Psoas muscle (tissue), 7 donors: ENCODE measurements at regions not wholly inside any gene's neighbourhood (a gene's known extent, or its start where the extent isn't known, plus 50 kb on each side); places are given as distances from the start of the nearest gene placed in this dataset.

Source experiments
- ATAC-seq, 4 donors: fragments of 200-7000 bp; cut with Tn5 transposase; one replicate each; pipeline ENCODE4 v1.9.1; 2020; ENCODE audit warnings: moderate library complexity in 3 of 4, mild to moderate bottlenecking in 2 of 4
- DNase-seq, 2 donors: peaks; one replicate each; pipeline ENCODE4 v3.0.0-alpha.2; 2020
- H3K27ac ChIP-seq: fragments of 200-600 bp; one replicate; pipeline ENCODE4 v1.8.0; 2022
- H3K27me3 ChIP-seq, 3 donors: fragments of 200-600 bp in 1 of 3; one replicate each; pipeline versions ENCODE4 v1.6.1 to v1.8.0; 2013 to 2022; ENCODE audit warnings: low read length in 2 of 3, mild to moderate bottlenecking in 2 of 3, moderate library complexity in 1 of 3; ENCODE audit not compliant: insufficient read depth in 3 of 3
- H3K36me3 ChIP-seq, 2 donors: fragments of 200-600 bp in 1 of 2; one replicate each; pipeline versions ENCODE4 v1.6.1 to v1.8.0; 2013 to 2022; ENCODE audit warnings: low read depth in 1 of 2, mild to moderate bottlenecking in 1 of 2, moderate library complexity in 1 of 2; ENCODE audit not compliant: insufficient read depth in 1 of 2
- H3K4me1 ChIP-seq: fragments of 200-600 bp; one replicate; pipeline ENCODE4 v1.8.0; 2022
- H3K4me3 ChIP-seq: fragments of 200-600 bp; one replicate; pipeline ENCODE4 v1.8.0; 2022; ENCODE audit warnings: mild to moderate bottlenecking
- H3K9me3 ChIP-seq: fragments of 200-600 bp; one replicate; pipeline ENCODE4 v1.8.0; 2022
- CTCF ChIP-seq: fragments of 200-600 bp; IDR thresholded peaks from one replicate; pipeline ENCODE4 v1.8.0; 2022; ENCODE audit warnings: antibody characterized with exemption
- WGBS, 3 donors: extraction: QIAGEN DNeasy Blood & Tissue Kit; methylation state at CpG; one replicate each; pipeline versions ENCODE4 v1.1.6 to v1.1.7; 2013; 5-methylcytosine and 5-hydroxymethylcytosine counted together
- intact Hi-C, 2 donors: fragments of 100-400 bp; cut with DNase I; formaldehyde crosslinking; loops; one replicate each; pipeline versions ENCODE4 v1.11.0 to v1.14.2; 2022
- donor health status: healthy with polysubstance abuse.
- donor health status: DM: no; HTN: no; CAD: no; lungs with moderate emphysema.
- donor health status: Bipolar disorder and iron deficiency.
- donor health status: healthy.
- donor health status: DM: yes; HTN: yes; CAD: no.
- donor health status: DM: no; HTN: no; CAD: no.
- donor health status: DM: yes; HTN: yes; CAD: no.

- WGBS, 3 donors, result 63 to 78% (median 68%) methylated on average over 8 of the region's 8 CpGs
- no peak for TF ChIP-seq CTCF
- Histone ChIP-seq H3K27ac (no peak overlapping the region), H3K4me1 (no peaks in the 10 kb centered on the region), H3K9me3 (no peaks in the 10 kb centered on the region), H3K4me3 (no peak overlapping the region), H3K36me3 (no peaks in the 10 kb centered on the region), H3K27me3 (no peaks in the 10 kb centered on the region)
- intact Hi-C loops, result no loop called here
- DNase-seq (no peak), ATAC-seq (no peak)
Measured at GRCh38 chr16:6958184-6958583, 374.5 kb upstream of the RBFOX1 start.

GRCh38 chr16:6957681-6958080 lies 375.0 kb upstream of the RBFOX1 start:
- H3K4me3 ChIP-seq, result no peak overlapping the region
- H3K9me3 ChIP-seq, result no peaks in the 10 kb centered on the region
- no peaks in the 10 kb centered on the region for H3K4me1 ChIP-seq
- ATAC-seq (no peak), DNase-seq (no peak)
- TF ChIP-seq CTCF, result no peak
- no peak overlapping the region for H3K27ac ChIP-seq
- 30 to 35% (median 34%) methylated on average over 4 of the region's 4 CpGs for WGBS, 3 donors
- no peaks in the 10 kb centered on the region for H3K36me3 ChIP-seq
- intact Hi-C loops, result no loop called here
- H3K27me3 ChIP-seq, result no peaks in the 10 kb centered on the region

GRCh38 chr16:6956511-6956910 lies 376.1 kb upstream of the RBFOX1 start:
- no peaks in the 10 kb centered on the region for H3K27me3 ChIP-seq
- H3K9me3 ChIP-seq, result no peaks in the 10 kb centered on the region
- 63 to 67% (median 64%) methylated on average over 3 of the region's 3 CpGs for WGBS, 3 donors
- intact Hi-C loops, result no loop called here
- H3K27ac ChIP-seq, result no peak overlapping the region
- TF ChIP-seq CTCF, result no peak
- DNase-seq (no peak), ATAC-seq (no peak)
- H3K36me3 ChIP-seq, result no peaks in the 10 kb centered on the region
- H3K4me3 ChIP-seq, result no peak overlapping the region
- H3K4me1 ChIP-seq, result no peaks in the 10 kb centered on the region

- Histone ChIP-seq H3K4me3 (no peak overlapping the region), H3K36me3 (no peaks in the 10 kb centered on the region), H3K27ac (no peak overlapping the region), H3K27me3 (no peaks in the 10 kb centered on the region), H3K9me3 (no peaks in the 10 kb centered on the region), H3K4me1 (no peaks in the 10 kb centered on the region)
- intact Hi-C loops, result no loop called here
- no peak for ATAC-seq
- TF ChIP-seq CTCF, result no peak
- WGBS, 3 donors, result 54 to 79% (median 56%) methylated on average over 3 of the region's 3 CpGs
- no peak for DNase-seq
Measured at GRCh38 chr16:6955303-6955702, 377.3 kb upstream of the RBFOX1 start.

GRCh38 chr16:6949240-6949639 lies 383.4 kb upstream of the RBFOX1 start:
- Histone ChIP-seq H3K4me3 (no peak overlapping the region), H3K36me3 (no peaks in the 10 kb centered on the region), H3K9me3 (no peaks in the 10 kb centered on the region), H3K4me1 (no peaks in the 10 kb centered on the region), H3K27me3 (no peaks in the 10 kb centered on the region), H3K27ac (no peak overlapping the region)
- 51 to 62% (median 58%) methylated on average over 5 of the region's 5 CpGs for WGBS, 3 donors
- intact Hi-C loops, result no loop called here
- no peak for TF ChIP-seq CTCF
- ATAC-seq (no peak), DNase-seq (no peak)
